ENCODE measurements at regions not wholly inside any gene's neighbourhood (a gene's known extent, or its start where the extent isn't known, plus 50 kb on each side); places are given as distances from the start of the nearest gene placed in this dataset.

DNA sequence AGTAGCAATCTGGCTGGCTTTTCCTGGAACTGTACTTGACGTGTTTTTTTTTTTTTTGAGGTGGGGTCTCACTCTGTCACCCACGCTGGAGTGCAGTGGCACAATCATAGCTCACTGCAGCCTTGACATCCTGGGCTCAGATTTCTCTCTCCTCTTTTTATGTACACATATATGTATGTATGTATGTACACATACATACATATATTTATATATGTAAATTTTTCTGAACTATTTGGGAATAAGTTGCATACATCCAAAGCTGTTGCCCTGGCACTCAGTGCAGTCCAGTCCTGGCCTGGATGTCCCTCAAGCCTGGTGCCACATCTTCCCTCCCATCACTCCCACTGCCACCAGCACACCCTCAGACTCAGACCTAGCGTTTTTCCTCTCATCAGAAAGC, 89.0 kb upstream of the SHISA3 start:
- TF ChIP-seq, protein P1, sequence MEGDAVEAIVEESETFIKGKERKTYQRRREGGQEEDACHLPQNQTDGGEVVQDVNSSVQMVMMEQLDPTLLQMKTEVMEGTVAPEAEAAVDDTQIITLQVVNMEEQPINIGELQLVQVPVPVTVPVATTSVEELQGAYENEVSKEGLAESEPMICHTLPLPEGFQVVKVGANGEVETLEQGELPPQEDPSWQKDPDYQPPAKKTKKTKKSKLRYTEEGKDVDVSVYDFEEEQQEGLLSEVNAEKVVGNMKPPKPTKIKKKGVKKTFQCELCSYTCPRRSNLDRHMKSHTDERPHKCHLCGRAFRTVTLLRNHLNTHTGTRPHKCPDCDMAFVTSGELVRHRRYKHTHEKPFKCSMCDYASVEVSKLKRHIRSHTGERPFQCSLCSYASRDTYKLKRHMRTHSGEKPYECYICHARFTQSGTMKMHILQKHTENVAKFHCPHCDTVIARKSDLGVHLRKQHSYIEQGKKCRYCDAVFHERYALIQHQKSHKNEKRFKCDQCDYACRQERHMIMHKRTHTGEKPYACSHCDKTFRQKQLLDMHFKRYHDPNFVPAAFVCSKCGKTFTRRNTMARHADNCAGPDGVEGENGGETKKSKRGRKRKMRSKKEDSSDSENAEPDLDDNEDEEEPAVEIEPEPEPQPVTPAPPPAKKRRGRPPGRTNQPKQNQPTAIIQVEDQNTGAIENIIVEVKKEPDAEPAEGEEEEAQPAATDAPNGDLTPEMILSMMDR (IDR thresholded peaks at IDR 0.05) = no peak
- TF ChIP-seq ZFX (IDR thresholded peaks at IDR 0.05; ENCODE audit: borderline replicate concordance) = no peak

All from 22Rv1 (cell line).